ENCODE measurements at regions not wholly inside any gene's neighbourhood (a gene's known extent, or its start where the extent isn't known, plus 50 kb on each side); places are given as distances from the start of the nearest gene placed in this dataset.

- DNase-seq (ENCODE audit: low spot score in 2 of 2) = no peak
- intact Hi-C loops (cut with DNase I; ENCODE audit: low total_unique reads) = no loop called here
- TF ChIP-seq, protein P1, sequence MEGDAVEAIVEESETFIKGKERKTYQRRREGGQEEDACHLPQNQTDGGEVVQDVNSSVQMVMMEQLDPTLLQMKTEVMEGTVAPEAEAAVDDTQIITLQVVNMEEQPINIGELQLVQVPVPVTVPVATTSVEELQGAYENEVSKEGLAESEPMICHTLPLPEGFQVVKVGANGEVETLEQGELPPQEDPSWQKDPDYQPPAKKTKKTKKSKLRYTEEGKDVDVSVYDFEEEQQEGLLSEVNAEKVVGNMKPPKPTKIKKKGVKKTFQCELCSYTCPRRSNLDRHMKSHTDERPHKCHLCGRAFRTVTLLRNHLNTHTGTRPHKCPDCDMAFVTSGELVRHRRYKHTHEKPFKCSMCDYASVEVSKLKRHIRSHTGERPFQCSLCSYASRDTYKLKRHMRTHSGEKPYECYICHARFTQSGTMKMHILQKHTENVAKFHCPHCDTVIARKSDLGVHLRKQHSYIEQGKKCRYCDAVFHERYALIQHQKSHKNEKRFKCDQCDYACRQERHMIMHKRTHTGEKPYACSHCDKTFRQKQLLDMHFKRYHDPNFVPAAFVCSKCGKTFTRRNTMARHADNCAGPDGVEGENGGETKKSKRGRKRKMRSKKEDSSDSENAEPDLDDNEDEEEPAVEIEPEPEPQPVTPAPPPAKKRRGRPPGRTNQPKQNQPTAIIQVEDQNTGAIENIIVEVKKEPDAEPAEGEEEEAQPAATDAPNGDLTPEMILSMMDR (IDR thresholded peaks at IDR 0.05) = no peak
- no peak for TF ChIP-seq POLR2A (IDR thresholded peaks at IDR 0.05)
- WGBS, 2 donors = 18 to 91% methylated on average over 1 of the region's 1 CpG
- no peak overlapping the region for H3K4me3 ChIP-seq (ENCODE audit: low read depth, poor library complexity, severe bottlenecking)
These were observed 388.1 kb upstream of the ACO1 start for GRCh38 chr9:31996331-31996730.

- no peak for DNase-seq (ENCODE audit: low spot score in 2 of 2)
- TF ChIP-seq POLR2A (IDR thresholded peaks at IDR 0.05) = no peak
- TF ChIP-seq, protein P1 (IDR thresholded peaks at IDR 0.05) = no peak
- intact Hi-C loops (cut with DNase I; ENCODE audit: low total_unique reads) = no loop called here
- no peak overlapping the region for H3K4me3 ChIP-seq (ENCODE audit: low read depth, poor library complexity, severe bottlenecking)
- WGBS, 2 donors = 79 to 84% methylated on average over 7 of the region's 7 CpGs
These were observed 379.9 kb upstream of the ACO1 start for GRCh38 chr9:32004431-32005076.

GRCh38 chr9:32010322-32010721 is 374.1 kb upstream of the ACO1 start:
- no peak for DNase-seq (ENCODE audit: low spot score in 2 of 2)
- intact Hi-C loops (cut with DNase I; ENCODE audit: low total_unique reads) = no loop called here
- H3K4me3 ChIP-seq (ENCODE audit: low read depth, poor library complexity, severe bottlenecking) = no peak overlapping the region
- TF ChIP-seq, protein P1 (IDR thresholded peaks at IDR 0.05) = no peak
- no peak for TF ChIP-seq POLR2A (IDR thresholded peaks at IDR 0.05)
- WGBS, 2 donors = 83 to 88% methylated on average over 3 to 6 of the region's 8 CpGs

GRCh38 chr9:32011049-32011448 is 373.4 kb upstream of the ACO1 start:
- DNase-seq (ENCODE audit: low spot score in 2 of 2) = no peak
- no peak for TF ChIP-seq POLR2A (IDR thresholded peaks at IDR 0.05)
- TF ChIP-seq, protein P1 (IDR thresholded peaks at IDR 0.05) = no peak
- intact Hi-C loops (cut with DNase I; ENCODE audit: low total_unique reads) = no loop called here
- H3K4me3 ChIP-seq (ENCODE audit: low read depth, poor library complexity, severe bottlenecking) = no peak overlapping the region
- 79 to 87% methylated on average over 2 of the region's 2 CpGs for WGBS, 2 donors

DNA sequence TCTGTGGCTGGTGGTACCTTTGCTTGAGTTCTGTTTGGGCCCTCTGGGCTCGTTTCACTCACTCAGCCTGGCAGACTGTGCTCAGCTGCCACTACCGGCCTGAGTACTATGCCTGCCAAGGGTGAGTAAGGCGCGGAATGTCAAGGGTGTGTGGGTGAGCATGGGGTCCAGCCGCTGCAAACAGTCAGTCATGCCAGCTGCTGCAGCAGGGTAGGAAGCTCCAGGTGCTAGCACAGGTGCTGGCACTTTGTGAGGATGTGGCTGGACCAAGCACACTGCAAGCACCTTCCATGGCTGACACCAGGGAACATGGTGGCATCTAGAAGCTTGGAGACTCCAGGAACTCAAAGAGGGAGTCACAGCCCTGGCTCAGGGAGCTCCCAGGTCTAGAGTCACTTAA is 368.6 kb upstream of the ACO1 start:
- no peak for DNase-seq (ENCODE audit: low spot score in 2 of 2)
- intact Hi-C loops (cut with DNase I; ENCODE audit: low total_unique reads) = no loop called here
- H3K4me3 ChIP-seq (ENCODE audit: low read depth, poor library complexity, severe bottlenecking) = no peak overlapping the region
- WGBS, 2 donors = 83 to 87% methylated on average over 5 of the region's 5 CpGs
- TF ChIP-seq, protein P1 (IDR thresholded peaks at IDR 0.05) = no peak
- no peak for TF ChIP-seq POLR2A (IDR thresholded peaks at IDR 0.05)

DNA sequence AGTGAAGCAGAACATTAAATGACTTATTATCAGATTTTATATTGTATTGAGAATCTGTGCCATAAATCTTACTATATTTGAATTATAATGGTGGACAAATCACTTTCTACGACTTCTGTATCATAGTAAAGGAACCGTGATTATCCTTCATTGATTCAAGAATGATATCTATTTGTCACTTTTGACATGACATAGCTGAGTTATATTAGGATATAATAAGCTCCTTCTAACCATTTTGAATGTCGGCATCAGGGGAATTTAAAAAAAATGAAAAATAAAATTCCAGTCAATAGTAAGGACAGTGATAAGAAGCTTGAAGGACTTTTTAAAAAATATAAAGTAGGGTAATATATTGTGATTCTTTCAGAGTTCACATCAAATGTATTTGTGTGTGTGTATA is 338.9 kb upstream of the ACO1 start:
- no peak overlapping the region for H3K4me3 ChIP-seq (ENCODE audit: low read depth, poor library complexity, severe bottlenecking)
- no peak for DNase-seq (ENCODE audit: low spot score in 2 of 2)
- WGBS, 2 donors = 87 to 88% methylated on average over 3 of the region's 3 CpGs
- TF ChIP-seq POLR2A (IDR thresholded peaks at IDR 0.05) = no peak
- TF ChIP-seq, protein P1 (IDR thresholded peaks at IDR 0.05) = no peak
- intact Hi-C loops (cut with DNase I; ENCODE audit: low total_unique reads) = no loop called here

Data from lower leg skin (tissue), 4 donors.